Hepatocyte (in vitro differentiated cells): ENCODE measurements at regions not wholly inside any gene's neighbourhood (a gene's known extent, or its start where the extent isn't known, plus 50 kb on each side); places are given as distances from the start of the nearest gene placed in this dataset.
"Not testable (repeated sequence)": the region's sequence is repeated elsewhere in the genome, so short reads cannot be mapped to it uniquely, and the experiment has no call there.

ENCODE experiments used
- CTCF ChIP-seq: fragments of 200-600 bp; sonication (generic); IDR thresholded peaks from 2 replicates; pipeline ENCODE4 v1.5.1; 2016; ENCODE audit warnings: antibody characterized with exemption, mild to moderate bottlenecking; ENCODE audit not compliant: poor library complexity
- EZH2 ChIP-seq: fragments of 200-600 bp; sonication (generic); IDR thresholded peaks from 2 replicates; pipeline ENCODE4 v1.6.1; 2016; ENCODE audit warnings: antibody characterized with exemption, mild to moderate bottlenecking, borderline replicate concordance
- EZH2phosphoT487 ChIP-seq: fragments of 200-600 bp; sonication (generic); IDR thresholded peaks from one replicate; pipeline ENCODE4 v1.6.1; 2018; ENCODE audit warnings: antibody characterized with exemption, mild to moderate bottlenecking, low read depth, moderate library complexity; ENCODE audit not compliant: unreplicated experiment, severe bottlenecking

GRCh38 chr5:20721286-20721685 is 733.3 kb upstream of the CDH18 start:
- not testable (repeated sequence) for TF ChIP-seq EZH2phosphoT487, CTCF, EZH2
